D721Med (cell line): ENCODE measurements at regions not wholly inside any gene's neighbourhood (a gene's known extent, or its start where the extent isn't known, plus 50 kb on each side); places are given as distances from the start of the nearest gene placed in this dataset.

ENCODE experiments used
- DNase-seq: peaks from one replicate; pipeline ENCODE4 v3.0.0; 2011; ENCODE audit warnings: low spot score; ENCODE audit not compliant: insufficient read length
- FAIRE-seq: peaks from 2 replicates; lab custom pipeline; 2011; peaks lifted over from hg19 to GRCh38; lab: Jason Lieb, UNC
- TF ChIP-seq, protein P1 (sequence below): IDR thresholded peaks from 2 replicates; pipeline ENCODE4 v1.5.1; 2012; ENCODE audit warnings: mild to moderate bottlenecking, control low read depth; ENCODE audit not compliant: insufficient read depth; ENCODE audit errors: missing control alignments

DNA sequence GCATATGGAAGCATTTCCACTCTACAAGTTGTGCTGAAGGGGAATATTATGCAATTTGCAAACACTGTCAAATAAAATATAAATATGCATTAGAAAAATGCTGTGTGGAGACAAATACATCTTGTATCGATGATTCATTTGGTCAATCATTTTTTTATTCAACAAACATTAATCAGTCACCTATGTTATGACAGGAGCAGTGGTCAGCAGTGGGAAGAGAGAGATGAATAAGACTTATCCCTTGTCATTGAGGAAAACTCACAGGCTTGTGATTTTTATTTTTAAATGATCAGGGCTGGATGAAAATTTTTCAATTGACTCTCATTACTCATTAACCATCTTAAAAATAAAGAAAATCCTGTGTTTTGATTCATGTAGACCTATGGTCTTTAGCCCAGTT, 574.1 kb downstream of the ACTL7B start:
- FAIRE-seq (no peak), DNase-seq (no peak)
- TF ChIP-seq, protein P1, sequence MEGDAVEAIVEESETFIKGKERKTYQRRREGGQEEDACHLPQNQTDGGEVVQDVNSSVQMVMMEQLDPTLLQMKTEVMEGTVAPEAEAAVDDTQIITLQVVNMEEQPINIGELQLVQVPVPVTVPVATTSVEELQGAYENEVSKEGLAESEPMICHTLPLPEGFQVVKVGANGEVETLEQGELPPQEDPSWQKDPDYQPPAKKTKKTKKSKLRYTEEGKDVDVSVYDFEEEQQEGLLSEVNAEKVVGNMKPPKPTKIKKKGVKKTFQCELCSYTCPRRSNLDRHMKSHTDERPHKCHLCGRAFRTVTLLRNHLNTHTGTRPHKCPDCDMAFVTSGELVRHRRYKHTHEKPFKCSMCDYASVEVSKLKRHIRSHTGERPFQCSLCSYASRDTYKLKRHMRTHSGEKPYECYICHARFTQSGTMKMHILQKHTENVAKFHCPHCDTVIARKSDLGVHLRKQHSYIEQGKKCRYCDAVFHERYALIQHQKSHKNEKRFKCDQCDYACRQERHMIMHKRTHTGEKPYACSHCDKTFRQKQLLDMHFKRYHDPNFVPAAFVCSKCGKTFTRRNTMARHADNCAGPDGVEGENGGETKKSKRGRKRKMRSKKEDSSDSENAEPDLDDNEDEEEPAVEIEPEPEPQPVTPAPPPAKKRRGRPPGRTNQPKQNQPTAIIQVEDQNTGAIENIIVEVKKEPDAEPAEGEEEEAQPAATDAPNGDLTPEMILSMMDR = no peak

DNA sequence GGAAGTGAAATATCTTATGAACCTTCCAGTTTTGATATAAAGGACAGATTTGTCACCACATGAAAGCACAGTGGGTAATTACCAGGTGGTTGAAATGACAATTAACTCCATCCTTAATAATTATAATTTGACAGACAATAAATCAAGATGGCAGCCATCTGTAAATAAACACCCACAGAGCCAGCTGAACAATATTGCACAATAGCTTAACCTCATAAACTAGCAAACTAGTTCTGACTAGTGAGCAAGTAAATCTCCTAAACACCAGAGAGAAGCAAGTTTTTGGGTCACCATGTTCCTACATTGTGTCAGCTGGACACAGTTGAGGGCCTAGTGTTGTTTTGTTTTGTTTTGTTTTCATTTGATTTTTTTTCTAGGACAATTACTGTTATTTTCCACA, 577.4 kb downstream of the ACTL7B start:
- DNase-seq = no peak
- TF ChIP-seq, protein P1 = no peak
- no peak for FAIRE-seq

DNA sequence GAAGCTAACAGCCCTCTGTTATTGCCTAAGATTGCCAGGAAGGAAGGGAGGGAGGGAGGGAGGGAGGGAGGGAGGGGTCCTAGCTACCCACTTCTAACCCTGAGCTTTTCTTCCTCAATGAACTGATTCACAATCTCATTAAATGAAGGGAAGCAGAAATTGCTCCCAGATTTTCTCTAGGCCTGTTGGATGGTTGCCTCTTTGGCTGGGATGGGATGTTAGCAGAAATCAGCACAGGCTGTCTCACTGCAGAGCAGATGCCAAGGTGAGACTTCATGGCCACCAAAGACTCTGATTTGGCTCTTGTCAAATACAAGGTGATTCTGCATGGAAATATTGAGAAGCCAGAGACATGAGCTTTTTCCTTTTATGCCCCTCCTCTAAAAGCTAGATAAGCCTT, 578.6 kb downstream of the ACTL7B start:
- TF ChIP-seq, protein P1 = no peak
- DNase-seq (no peak), FAIRE-seq (no peak)

DNA sequence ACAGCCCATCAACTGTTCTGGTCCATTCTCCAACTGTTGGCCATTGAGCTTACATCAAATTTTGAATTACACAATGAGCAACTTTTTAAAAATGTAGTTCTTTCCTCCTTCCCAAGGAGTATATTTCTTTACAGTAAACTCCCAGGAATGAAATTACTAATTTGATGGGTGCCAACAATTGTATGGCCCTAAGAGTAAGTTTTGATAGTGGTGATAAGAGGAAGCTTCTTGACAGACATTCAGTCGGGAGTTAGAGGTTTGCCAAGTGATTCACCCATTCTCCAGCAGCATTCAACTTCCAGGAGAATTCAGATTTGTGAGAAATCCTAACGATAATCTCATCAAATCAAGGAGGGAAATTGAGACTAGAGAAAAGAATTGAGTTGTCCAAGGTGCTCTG, 579.9 kb downstream of the ACTL7B start:
- TF ChIP-seq, protein P1 = no peak
- no peak for FAIRE-seq
- no peak for DNase-seq

DNA sequence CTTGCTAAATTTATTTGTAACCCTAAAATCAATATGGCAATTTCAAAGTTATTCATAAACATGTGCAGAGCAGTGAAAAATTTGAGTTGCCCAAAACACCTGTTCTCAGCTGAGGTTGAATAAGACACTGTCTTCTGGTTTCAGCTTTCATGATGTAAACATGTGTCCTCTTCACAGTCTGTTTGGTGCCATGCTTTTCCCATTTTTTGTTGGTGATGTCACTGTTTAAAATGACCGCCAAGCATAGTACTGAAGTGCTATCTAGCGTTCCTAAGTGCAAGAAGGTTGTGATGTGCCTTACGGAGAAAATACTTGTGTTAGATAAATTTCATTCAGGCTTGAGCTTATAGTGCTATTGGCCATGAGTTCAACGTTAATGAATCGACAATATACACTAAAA, 580.8 kb downstream of the ACTL7B start:
- no peak for FAIRE-seq
- DNase-seq = no peak
- TF ChIP-seq, protein P1 = no peak

DNA sequence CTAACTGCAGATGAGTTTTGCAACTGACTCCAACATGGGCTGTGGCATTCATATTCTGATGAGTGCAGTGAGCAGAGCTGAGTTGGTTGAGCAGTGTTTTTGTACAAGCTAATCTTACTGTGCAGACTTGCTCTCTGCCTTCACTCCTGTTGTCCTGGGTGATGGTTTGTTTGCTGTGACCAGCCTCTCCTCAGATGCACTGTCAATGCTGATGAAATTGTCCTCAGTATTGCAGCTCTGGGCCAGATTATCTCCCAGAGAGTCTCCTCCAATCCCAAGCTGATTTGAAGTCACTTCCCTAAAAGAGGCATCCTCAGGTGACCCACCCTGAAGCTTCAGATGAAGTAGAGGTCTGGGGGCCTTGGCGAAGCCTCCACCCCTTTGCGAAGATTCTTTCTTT, 581.8 kb downstream of the ACTL7B start:
- no peak for FAIRE-seq
- no peak for DNase-seq
- TF ChIP-seq, protein P1 = no peak

DNA sequence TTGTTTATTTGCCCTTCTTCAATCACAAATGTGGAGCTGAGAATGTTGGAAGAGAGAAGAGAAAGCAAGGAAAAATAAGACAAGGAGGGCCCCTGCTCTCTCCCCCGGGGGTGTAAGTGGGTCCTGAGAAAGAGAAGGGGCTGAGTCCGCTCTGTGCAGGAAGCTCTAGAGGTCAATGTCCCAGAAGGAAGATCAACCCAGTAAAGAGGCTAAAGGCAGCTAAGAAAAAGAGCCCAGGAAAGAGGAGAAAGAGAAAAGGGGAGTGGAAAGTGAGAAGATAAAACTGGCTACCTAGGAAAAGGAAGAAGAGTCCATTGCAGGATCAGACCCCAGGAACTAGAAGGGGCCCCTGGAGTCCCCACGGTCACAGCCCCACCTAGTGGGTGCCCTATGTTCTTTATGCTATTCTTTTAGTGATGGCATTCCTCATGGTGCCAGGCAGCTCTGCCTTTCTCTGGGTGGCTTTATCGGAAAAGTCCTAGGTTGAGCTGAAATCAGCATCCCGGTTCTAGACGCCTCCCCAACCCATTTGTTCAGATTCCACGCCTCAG, 583.4 kb downstream of the ACTL7B start:
- DNase-seq (no peak), FAIRE-seq (no peak)
- TF ChIP-seq, protein P1 = peak; percentile 34
